PC-3 (cell line): ENCODE measurements at regions not wholly inside any gene's neighbourhood (a gene's known extent, or its start where the extent isn't known, plus 50 kb on each side); places are given as distances from the start of the nearest gene placed in this dataset.

Source experiments
- ATAC-seq: fragments of 200-7000 bp; cut with Tn5 transposase; 2 replicates; pipeline ENCODE4 v1.9.1; 2020; ENCODE audit warnings: mild to moderate bottlenecking, moderate library complexity
- BruUV-seq: library from RNA; stranded (reverse); fragments of 400-500 nt; replicated peaks from 2 replicates; lab custom pipeline; 2021; lab: Mats Ljungman, UMichigan
- CTCF ChIA-PET: fragments of 300-600 bp; sonication (Branson Sonifier 250); formaldehyde crosslinking; loops from one replicate; lab custom pipeline; 2022; ENCODE audit warnings: antibody characterized with exemption; lab: Charles Lee
- POLR2A ChIA-PET: fragments of 300-600 bp; sonication (Branson Sonifier 250); formaldehyde crosslinking; loops from one replicate; lab custom pipeline; 2022; ENCODE audit warnings: antibody characterized with exemption; ENCODE audit not compliant: unreplicated experiment; lab: Charles Lee
- DNase-seq: peaks from one replicate; pipeline ENCODE4 v3.0.0-alpha.2; 2015
- H2AFZ ChIP-seq: fragments of 300-600 bp; sonication (generic); 2 replicates; pipeline ENCODE4 v1.6.0; 2016; ENCODE audit warnings: antibody characterized with exemption, low read length
- H3F3A ChIP-seq: fragments of 300-600 bp; sonication (generic); one replicate; pipeline ENCODE4 v1.6.0; 2017; ENCODE audit warnings: antibody characterized with exemption, low read length, control low read depth, mild to moderate bottlenecking; ENCODE audit not compliant: unreplicated experiment
- H3K27ac ChIP-seq: fragments of 300-600 bp; sonication (generic); 2 replicates; pipeline ENCODE4 v1.5.1; 2016; ENCODE audit warnings: mild to moderate bottlenecking, low read length
- H3K27me3 ChIP-seq: fragments of 300-600 bp; sonication (generic); 2 replicates; pipeline ENCODE4 v1.6.1; 2016; ENCODE audit warnings: low read length, mixed read lengths
- H3K36me3 ChIP-seq: fragments of 300-600 bp; sonication (generic); 2 replicates; pipeline ENCODE4 v1.6.1; 2016; ENCODE audit warnings: low read depth, mixed run types, low read length, mixed read lengths
- H3K4me1 ChIP-seq: fragments of 300-600 bp; sonication (generic); 2 replicates; pipeline ENCODE4 v1.5.1; 2016; ENCODE audit warnings: low read length; ENCODE audit not compliant: insufficient read depth
- H3K4me2 ChIP-seq: fragments of 300-600 bp; sonication (generic); 2 replicates; pipeline ENCODE4 v1.6.0; 2016; ENCODE audit warnings: low read length
- H3K4me3 ChIP-seq: fragments of 300-600 bp; sonication (generic); 2 replicates; pipeline ENCODE4 v1.5.1; 2016; ENCODE audit warnings: mild to moderate bottlenecking, low read length, mixed read lengths
- H3K79me2 ChIP-seq: fragments of 300-600 bp; sonication (generic); 2 replicates; pipeline ENCODE4 v1.6.1; 2017; ENCODE audit warnings: low read length, mixed read lengths
- H3K9ac ChIP-seq: fragments of 300-600 bp; sonication (generic); 2 replicates; pipeline ENCODE4 v1.6.0; 2016; ENCODE audit warnings: mild to moderate bottlenecking, low read length
- H3K9me2 ChIP-seq: fragments of 300-600 bp; sonication (generic); replicated peaks from 2 replicates; pipeline ENCODE4 v1.6.1; 2016; ENCODE audit warnings: mixed run types, low read length, mixed read lengths
- H3K9me3 ChIP-seq: fragments of 300-600 bp; sonication (generic); 2 replicates; pipeline ENCODE4 v1.6.1; 2016; ENCODE audit warnings: low read length, mixed read lengths
- H4K20me1 ChIP-seq: fragments of 300-600 bp; sonication (generic); 2 replicates; pipeline ENCODE4 v1.6.1; 2016; ENCODE audit warnings: low read length, mixed read lengths
- CTCF ChIP-seq: fragments of 300-600 bp; sonication (generic); conservative IDR thresholded peaks from 2 replicates; pipeline ENCODE4 v1.5.1; 2017; ENCODE audit warnings: antibody characterized with exemption, low read depth, mild to moderate bottlenecking, low read length
- EZH2 ChIP-seq: fragments of 300-600 bp; sonication (generic); IDR thresholded peaks from one replicate; pipeline ENCODE4 v1.6.1; 2017; ENCODE audit warnings: antibody characterized with exemption, mild to moderate bottlenecking, low read length; ENCODE audit not compliant: unreplicated experiment
- EZH2phosphoT487 ChIP-seq: fragments of 300-600 bp; sonication (generic); IDR thresholded peaks from 2 replicates; pipeline ENCODE4 v1.6.1; 2018; ENCODE audit warnings: mild to moderate bottlenecking, antibody characterized with exemption, low read length, borderline replicate concordance
- intact Hi-C: fragments of 100-400 bp; cut with micrococcal nuclease; formaldehyde crosslinking; loops from 2 replicates; pipeline ENCODE4 v1.9.0; 2023

DNA sequence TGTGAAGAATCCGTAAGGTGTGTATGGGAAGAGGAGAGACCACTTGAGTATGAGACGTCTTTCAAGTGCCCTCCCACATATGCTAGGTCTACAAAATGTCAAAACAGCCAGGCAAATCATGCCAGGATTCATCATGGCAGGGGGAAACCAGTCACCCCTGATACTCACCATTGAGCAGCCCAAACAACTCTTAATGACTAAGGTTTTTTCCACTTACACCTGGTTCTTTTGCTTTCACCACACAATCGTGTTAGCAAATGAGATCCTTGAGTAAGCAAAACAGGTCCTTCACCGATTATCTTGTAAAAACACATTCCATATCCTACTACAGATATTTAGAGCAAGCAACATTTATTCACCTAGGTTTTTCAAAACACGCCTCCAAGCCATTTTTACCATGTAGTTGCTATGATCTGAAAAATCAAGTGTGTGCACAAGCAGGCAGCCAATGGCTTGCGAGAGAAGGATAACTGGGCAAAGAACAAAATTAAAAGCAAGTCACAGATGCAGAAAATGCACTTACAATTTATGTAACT is 177.5 kb upstream of the LPP start:
- H3K4me3 ChIP-seq = no peak overlapping the region
- H3K9me3 ChIP-seq = no peaks in the 10 kb centered on the region
- intact Hi-C loops = no loop called here
- H3K4me1 ChIP-seq = no peaks in the 10 kb centered on the region
- no TSS peak for BruUV-seq
- H3K36me3 ChIP-seq = no peaks in the 10 kb centered on the region
- H3K27ac ChIP-seq = no peak overlapping the region
- CTCF ChIA-PET = no interaction called here
- no peak for DNase-seq
- POLR2A ChIA-PET = no interaction called here
- TF ChIP-seq EZH2phosphoT487 = no peak
- no peak for TF ChIP-seq EZH2
- no peaks in the 10 kb centered on the region for H3K9me2 ChIP-seq
- no peaks in the 10 kb centered on the region for H3K27me3 ChIP-seq
- no peak overlapping the region for H3K9ac ChIP-seq
- ATAC-seq = no peak
- H3K79me2 ChIP-seq = no peaks in the 10 kb centered on the region
- H2AFZ ChIP-seq = no peak overlapping the region
- no peak overlapping the region for H3K4me2 ChIP-seq
- H3F3A ChIP-seq = no peaks in the 10 kb centered on the region
- no peaks in the 10 kb centered on the region for H4K20me1 ChIP-seq

DNA sequence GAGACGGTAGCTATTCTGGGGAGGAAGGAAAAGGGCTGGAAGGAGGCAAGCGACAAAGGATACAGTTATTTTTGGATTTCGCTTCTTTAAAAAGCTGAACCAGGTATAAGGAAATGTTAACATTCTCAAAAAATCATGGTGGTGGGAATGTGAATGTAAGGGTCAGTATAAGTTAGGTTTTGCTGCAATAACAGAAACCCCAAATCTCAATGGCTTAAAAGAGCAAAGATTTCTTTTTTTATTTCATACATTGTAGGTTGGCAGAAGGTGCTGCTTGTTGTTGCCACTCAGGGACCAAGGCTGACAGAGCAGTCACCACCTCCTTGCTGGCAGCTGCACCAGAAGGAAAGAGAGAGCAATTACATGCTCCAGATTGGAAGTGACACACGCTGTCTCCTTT is 176.3 kb upstream of the LPP start:
- ChIA-PET CTCF (no interaction called here), POLR2A (no interaction called here)
- H3K9me3 ChIP-seq = no peaks in the 10 kb centered on the region
- intact Hi-C loops = no loop called here
- TF ChIP-seq EZH2 (no peak), EZH2phosphoT487 (no peak), CTCF (no peak)
- no TSS peak for BruUV-seq
- no peaks in the 10 kb centered on the region for H3K27me3 ChIP-seq
- H2AFZ ChIP-seq = no peak overlapping the region
- H3K9ac ChIP-seq = no peak overlapping the region
- no peak overlapping the region for H3K4me3 ChIP-seq
- no peak overlapping the region for H3K4me2 ChIP-seq
- H3K9me2 ChIP-seq = no peaks in the 10 kb centered on the region
- no peaks in the 10 kb centered on the region for H3K79me2 ChIP-seq
- DNase-seq (no peak), ATAC-seq (no peak)
- H3K4me1 ChIP-seq = no peaks in the 10 kb centered on the region
- no peaks in the 10 kb centered on the region for H3F3A ChIP-seq
- H4K20me1 ChIP-seq = no peaks in the 10 kb centered on the region
- no peak overlapping the region for H3K27ac ChIP-seq
- no peaks in the 10 kb centered on the region for H3K36me3 ChIP-seq

GRCh38 chr3:187978433-187979011 is 175.4 kb upstream of the LPP start:
- ChIA-PET POLR2A (no interaction called here), CTCF (no interaction called here)
- H2AFZ ChIP-seq = no peak overlapping the region
- H3K27ac ChIP-seq = no peak overlapping the region
- H4K20me1 ChIP-seq = no peaks in the 10 kb centered on the region
- intact Hi-C loops = no loop called here
- H3K4me3 ChIP-seq = no peak overlapping the region
- no peaks in the 10 kb centered on the region for H3F3A ChIP-seq
- H3K79me2 ChIP-seq = no peaks in the 10 kb centered on the region
- H3K9ac ChIP-seq = no peak overlapping the region
- H3K9me3 ChIP-seq = no peaks in the 10 kb centered on the region
- H3K4me1 ChIP-seq = no peaks in the 10 kb centered on the region
- BruUV-seq = no TSS peak
- no peak overlapping the region for H3K4me2 ChIP-seq
- H3K36me3 ChIP-seq = no peaks in the 10 kb centered on the region
- TF ChIP-seq CTCF = no peak
- TF ChIP-seq EZH2 = no peak
- TF ChIP-seq EZH2phosphoT487 = no peak
- DNase-seq (no peak), ATAC-seq (no peak)
- H3K9me2 ChIP-seq = no peaks in the 10 kb centered on the region
- H3K27me3 ChIP-seq = no peaks in the 10 kb centered on the region
